Jurkat, Clone E6-1 (cell line): ENCODE measurements at regions not wholly inside any gene's neighbourhood (a gene's known extent, or its start where the extent isn't known, plus 50 kb on each side); places are given as distances from the start of the nearest gene placed in this dataset.
"Not testable (repeated sequence)": the region's sequence is repeated elsewhere in the genome, so short reads cannot be mapped to it uniquely, and the experiment has no call there.

Experiments used
- DNase-seq: peaks from one replicate; pipeline ENCODE4 v3.0.0-alpha.2; 2011; ENCODE audit warnings: low read depth, low spot score
- H3K4me3 ChIP-seq: 2 replicates; pipeline ENCODE4 v1.5.1; 2011; ENCODE audit warnings: mild to moderate bottlenecking, low read length, control low read depth, moderate library complexity

DNA sequence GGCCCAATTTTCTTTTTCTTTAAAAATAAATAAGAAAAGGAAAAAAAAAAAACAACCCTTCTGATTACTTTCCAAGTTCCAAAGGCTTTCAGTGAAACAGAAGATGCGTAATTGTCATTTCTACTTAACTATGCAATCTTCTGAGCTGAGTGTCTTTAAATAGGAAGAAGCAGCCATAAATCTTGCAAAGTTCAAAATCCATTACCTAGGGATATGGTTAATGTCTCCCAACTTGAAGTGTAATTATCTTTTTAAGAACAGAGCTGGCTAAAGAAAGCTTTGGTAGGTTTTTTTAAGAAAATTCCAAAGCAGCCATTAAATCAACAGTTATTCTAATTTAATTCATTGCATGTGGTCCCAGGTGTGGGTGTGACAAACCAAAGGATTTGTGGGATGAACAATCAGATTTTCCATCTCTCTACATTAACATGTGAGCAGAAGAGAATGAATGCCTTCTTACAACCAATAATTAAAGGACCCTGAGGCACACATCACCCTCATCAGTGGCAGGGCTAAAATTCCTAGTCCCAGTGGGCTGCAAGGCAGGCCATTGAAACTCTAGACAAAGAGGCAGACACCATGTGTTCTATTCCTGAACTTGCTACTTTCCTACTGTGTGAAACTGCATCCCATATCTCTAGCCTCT lies 419.2 kb downstream of the REEP3 start:
- no peak for DNase-seq

GRCh38 chr10:63964406-63964805 lies 443.2 kb downstream of the REEP3 start:
- DNase-seq, result no peak
- no peak overlapping the region for H3K4me3 ChIP-seq

More for the DNA sequence above, 419.2 kb downstream of the REEP3 start:
- no peak overlapping the region for H3K4me3 ChIP-seq

DNA sequence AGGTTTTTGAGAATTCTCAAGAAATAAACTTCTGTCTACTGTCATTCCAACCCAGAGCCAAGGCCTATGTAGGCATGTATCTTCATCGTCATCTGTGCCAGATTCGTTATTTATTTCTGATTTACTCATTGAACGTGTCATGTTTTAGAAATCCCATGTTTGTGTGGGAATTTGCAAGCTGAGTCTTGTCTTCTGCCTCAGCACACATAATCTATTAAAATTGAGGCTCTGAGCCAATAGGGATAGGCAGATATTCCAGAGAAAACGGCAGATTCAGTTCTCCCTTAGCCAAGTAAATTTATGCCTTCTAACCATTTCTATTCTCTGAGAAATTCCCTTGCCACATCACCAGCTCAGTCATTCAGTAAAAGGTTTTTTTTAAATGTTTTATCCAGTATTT lies 444.6 kb downstream of the REEP3 start:
- DNase-seq, result no peak
- no peak overlapping the region for H3K4me3 ChIP-seq

GRCh38 chr10:63972949-63973827 lies 452.0 kb downstream of the REEP3 start:
- DNase-seq, result no peak
- no peak overlapping the region for H3K4me3 ChIP-seq

- H3K4me3 ChIP-seq, result no peak overlapping the region
- peak; percentile 46 for DNase-seq
Observed at GRCh38 chr10:63976538-63976937, 455.3 kb downstream of the REEP3 start.

GRCh38 chr10:63977329-63977923 lies 456.2 kb downstream of the REEP3 start:
- peak; percentile 53 for DNase-seq

GRCh38 chr10:63980870-63981269 lies 459.7 kb downstream of the REEP3 start:
- not testable (repeated sequence) for DNase-seq, H3K4me3 ChIP-seq

More at GRCh38 chr10:63977329-63977923, 456.2 kb downstream of the REEP3 start:
- H3K4me3 ChIP-seq, result no peak overlapping the region

DNA sequence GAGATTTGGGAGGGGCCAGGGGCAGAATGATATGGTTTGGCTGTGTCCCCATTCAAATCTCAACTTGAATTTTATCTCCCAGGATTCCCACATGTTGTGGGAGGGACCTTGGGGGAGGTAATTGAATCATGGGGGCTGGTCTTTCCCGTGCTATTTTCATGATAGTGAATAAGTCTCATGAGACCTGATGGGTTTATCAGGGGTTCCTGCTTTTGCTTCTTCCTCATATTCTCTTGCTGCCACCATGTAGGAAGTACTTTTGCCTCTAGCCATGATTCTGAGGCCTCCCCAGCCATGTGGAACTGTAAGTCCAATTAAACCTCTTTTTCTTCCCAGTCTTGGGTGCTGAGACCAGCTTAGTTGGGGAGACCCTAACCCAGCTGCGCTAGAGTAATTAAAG lies 462.9 kb downstream of the REEP3 start:
- H3K4me3 ChIP-seq, DNase-seq: not testable (repeated sequence)

DNA sequence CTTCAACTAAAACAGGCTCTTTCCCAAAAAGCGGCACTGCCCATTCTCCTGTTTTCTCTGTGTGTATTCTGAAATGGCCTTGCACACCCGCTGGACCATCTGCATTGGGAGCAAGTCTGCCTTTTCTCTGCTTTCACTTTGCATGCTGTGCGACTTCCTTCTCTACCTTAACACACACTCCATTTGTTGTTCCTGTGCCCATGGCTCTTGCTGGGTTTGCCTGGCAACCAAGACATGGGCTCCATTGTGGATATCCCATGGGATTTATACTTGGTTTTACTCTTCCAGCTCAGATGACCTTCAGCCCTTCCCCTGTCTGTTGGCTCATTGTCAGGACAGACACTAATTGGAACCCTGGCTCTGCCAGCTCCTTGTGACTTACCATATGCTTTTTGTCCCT lies 465.3 kb downstream of the REEP3 start:
- no peak for DNase-seq
- H3K4me3 ChIP-seq, result no peak overlapping the region

- no peak for DNase-seq
- H3K4me3 ChIP-seq, result no peak overlapping the region
Observed at GRCh38 chr10:63987212-63987611, 466.0 kb downstream of the REEP3 start.

DNA sequence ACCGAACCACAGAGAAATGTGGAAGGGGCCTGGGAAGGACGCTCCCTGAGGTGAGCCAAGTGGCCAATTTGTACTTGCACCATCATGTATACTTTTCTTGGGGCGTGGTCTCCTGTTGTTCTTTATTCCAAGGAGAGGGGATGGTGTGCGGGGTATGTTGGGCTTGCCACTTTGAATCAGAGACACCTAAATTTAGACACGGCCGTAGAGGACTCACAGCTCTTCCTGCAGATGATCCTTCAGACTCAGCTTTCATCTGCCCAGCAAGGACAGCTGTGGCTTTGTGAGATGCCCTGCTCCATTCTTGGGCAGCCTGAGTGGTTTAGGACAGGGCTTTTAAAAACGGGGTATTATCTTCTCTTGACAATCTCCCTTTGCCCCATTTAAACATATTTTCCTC lies 473.2 kb downstream of the REEP3 start:
- H3K4me3 ChIP-seq, result no peak overlapping the region
- no peak for DNase-seq

- DNase-seq, result no peak
- H3K4me3 ChIP-seq, result no peak overlapping the region
Observed at GRCh38 chr10:64007157-64007556, 486.0 kb downstream of the REEP3 start.

DNA sequence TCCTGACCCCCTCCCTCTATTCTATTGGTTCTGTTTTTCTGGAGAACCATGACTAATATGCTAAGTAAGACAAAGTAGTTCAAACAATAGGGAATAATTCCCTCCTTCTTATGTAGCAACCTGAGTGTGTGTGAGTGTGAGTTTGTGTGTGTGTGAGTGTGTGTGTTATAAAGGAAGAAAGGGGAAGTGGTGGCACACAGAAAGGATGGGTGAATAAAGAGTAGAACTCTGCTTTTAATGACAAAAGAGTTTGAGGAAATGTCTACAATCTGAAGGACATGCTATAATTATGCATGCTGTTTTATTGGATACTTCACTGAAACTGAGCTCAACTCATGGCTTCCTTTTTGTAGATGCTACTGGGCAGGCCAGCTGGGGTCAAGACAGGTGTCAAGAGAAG lies 489.5 kb downstream of the REEP3 start:
- no peak overlapping the region for H3K4me3 ChIP-seq
- DNase-seq, result no peak

- DNase-seq, result no peak
- no peak overlapping the region for H3K4me3 ChIP-seq
Observed at GRCh38 chr10:64011912-64012714, 490.9 kb downstream of the REEP3 start.

GRCh38 chr10:64014281-64014680 lies 493.1 kb downstream of the REEP3 start:
- peak; percentile 1 for DNase-seq

GRCh38 chr10:64023926-64024470 lies 502.8 kb downstream of the REEP3 start:
- no peak overlapping the region for H3K4me3 ChIP-seq
- DNase-seq, result no peak

More at GRCh38 chr10:64014281-64014680, 493.1 kb downstream of the REEP3 start:
- H3K4me3 ChIP-seq, result no peak overlapping the region

DNA sequence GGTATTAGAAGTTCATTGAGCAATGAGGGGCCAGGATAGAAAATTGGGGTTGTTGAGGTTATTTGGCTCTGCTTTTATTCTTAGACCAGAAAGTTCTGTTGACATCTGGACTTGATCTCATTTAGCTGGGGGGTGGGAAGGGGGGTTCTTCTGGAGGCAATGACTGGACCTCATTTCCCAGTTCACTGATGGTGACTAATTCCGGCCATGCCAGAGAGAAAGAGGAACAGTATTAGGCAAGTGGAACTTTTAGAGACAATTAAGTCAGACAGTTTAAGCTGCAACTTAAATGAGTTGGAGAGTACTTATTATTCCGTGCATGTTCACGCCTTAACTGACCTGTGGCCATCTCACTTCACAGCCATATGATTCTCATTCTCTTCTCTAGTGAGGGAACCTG lies 512.5 kb downstream of the REEP3 start:
- no peak for DNase-seq
- H3K4me3 ChIP-seq, result no peak overlapping the region

DNA sequence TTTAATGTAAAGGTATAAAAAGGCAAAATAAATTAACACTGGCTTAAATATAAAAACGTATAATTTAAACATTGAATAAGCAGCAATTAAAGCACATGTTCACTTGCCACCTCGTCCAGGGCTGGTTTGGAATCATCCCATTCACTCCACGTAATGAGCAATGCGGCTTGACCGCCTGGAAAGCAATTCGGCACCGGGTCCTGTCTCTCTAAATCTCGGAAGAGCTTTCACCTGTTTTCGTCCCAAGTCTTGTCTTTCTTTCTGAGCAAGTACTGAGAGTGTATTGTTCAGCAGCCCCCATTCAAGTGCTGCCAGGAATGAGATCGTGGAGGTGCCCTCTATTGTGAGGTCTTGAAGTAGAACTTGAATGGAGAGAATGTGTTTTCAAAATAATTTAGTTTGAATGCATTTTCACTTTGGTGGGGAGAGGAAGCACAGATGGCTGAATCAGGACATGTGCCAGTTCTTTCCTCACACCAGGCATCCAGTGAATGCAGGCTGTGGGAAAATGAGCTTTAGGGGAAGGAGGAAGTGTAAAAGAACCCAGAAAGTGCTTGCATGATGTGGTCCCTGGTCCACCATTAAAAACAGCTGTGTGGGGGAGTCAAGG lies 515.2 kb downstream of the REEP3 start:
- no peak for DNase-seq
- H3K4me3 ChIP-seq, result no peak overlapping the region
